ENCODE measurements at regions not wholly inside any gene's neighbourhood (a gene's known extent, or its start where the extent isn't known, plus 50 kb on each side); places are given as distances from the start of the nearest gene placed in this dataset.

DNA sequence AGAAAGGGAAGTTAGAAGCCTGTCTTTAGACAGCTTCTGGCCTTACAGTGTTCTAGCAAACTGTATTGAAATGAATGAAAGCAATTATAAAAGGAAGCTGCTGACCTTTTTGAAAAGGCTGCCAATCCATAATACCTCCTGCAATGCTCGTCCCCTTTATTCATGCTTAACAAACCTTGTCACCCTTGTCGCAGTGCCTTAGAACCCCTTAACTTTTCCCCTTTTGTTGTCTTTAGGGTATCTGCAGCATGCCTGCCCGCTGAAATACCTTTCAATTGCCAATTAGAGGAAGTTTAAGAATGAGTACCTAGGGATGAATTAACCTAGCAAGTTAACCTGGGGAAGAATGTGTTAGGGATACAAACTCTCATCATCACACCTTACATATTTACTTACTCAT lies 731.2 kb downstream of the RERGL start:
- Histone ChIP-seq H3K9me2 (replicated peaks; ENCODE audit: insufficient read depth, low read length) (no peaks in the 10 kb centered on the region), H4K20me1 (ENCODE audit: insufficient read depth, low read length) (no peaks in the 10 kb centered on the region), H3K27ac (ENCODE audit: low read length) (no peak overlapping the region), H3K79me2 (ENCODE audit: low read length) (no peaks in the 10 kb centered on the region), H3K4me2 (ENCODE audit: low read depth, low read length) (no peak overlapping the region), H3K27me3 (replicated peaks; ENCODE audit: insufficient read depth, low read length) (no peaks in the 10 kb centered on the region), H3K9ac (ENCODE audit: low read length) (no peak overlapping the region), H3F3A (ENCODE audit: insufficient read depth, low read length) (no peaks in the 10 kb centered on the region), H3K9me3 (replicated peaks; ENCODE audit: insufficient read depth, low read length) (no peaks in the 10 kb centered on the region), H2AFZ (ENCODE audit: low read length) (no peak overlapping the region), H3K4me3 (ENCODE audit: low read length) (no peak overlapping the region), H3K4me1 (ENCODE audit: low read length) (no peaks in the 10 kb centered on the region), H3K36me3 (replicated peaks; ENCODE audit: insufficient read depth, low read length) (no peaks in the 10 kb centered on the region)
- DNase-seq: no peak
- TF ChIP-seq, protein P1, sequence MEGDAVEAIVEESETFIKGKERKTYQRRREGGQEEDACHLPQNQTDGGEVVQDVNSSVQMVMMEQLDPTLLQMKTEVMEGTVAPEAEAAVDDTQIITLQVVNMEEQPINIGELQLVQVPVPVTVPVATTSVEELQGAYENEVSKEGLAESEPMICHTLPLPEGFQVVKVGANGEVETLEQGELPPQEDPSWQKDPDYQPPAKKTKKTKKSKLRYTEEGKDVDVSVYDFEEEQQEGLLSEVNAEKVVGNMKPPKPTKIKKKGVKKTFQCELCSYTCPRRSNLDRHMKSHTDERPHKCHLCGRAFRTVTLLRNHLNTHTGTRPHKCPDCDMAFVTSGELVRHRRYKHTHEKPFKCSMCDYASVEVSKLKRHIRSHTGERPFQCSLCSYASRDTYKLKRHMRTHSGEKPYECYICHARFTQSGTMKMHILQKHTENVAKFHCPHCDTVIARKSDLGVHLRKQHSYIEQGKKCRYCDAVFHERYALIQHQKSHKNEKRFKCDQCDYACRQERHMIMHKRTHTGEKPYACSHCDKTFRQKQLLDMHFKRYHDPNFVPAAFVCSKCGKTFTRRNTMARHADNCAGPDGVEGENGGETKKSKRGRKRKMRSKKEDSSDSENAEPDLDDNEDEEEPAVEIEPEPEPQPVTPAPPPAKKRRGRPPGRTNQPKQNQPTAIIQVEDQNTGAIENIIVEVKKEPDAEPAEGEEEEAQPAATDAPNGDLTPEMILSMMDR (IDR thresholded peaks at IDR 0.05; ENCODE audit: low read length): no peak
- TF ChIP-seq EZH2phosphoT487 (IDR thresholded peaks at IDR 0.05; ENCODE audit: low read length): no peak
- TF ChIP-seq EZH2 (optimal IDR thresholded peaks at IDR 0.05; ENCODE audit: low read depth, low read length): no peak

DNA sequence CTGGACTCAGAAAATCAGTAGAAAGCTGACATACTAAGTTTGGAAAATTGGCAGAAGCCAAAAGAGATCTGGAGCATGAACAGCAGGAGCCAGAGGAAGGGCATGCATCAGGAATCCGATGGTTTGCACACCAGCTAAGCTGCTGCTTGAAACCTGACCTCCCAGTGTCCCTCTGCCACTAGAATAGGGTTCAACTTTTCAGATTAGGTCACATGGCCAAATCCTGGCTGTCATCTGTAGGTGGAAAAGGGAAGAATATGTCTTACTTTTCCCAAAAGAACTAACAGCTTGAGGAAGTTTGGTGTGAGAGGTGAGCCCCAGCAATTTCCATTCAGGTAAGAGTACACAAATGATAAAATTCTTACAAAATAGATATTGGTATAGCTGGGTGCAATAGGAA lies 732.6 kb downstream of the RERGL start:
- no peaks in the 10 kb centered on the region for H3K36me3 ChIP-seq (replicated peaks; ENCODE audit: insufficient read depth, low read length)
- no peak overlapping the region for H3K4me3 ChIP-seq (ENCODE audit: low read length)
- H3K27ac ChIP-seq (ENCODE audit: low read length): no peak overlapping the region
- no peaks in the 10 kb centered on the region for H3K9me3 ChIP-seq (replicated peaks; ENCODE audit: insufficient read depth, low read length)
- no peaks in the 10 kb centered on the region for H3K79me2 ChIP-seq (ENCODE audit: low read length)
- no peak overlapping the region for H3K9ac ChIP-seq (ENCODE audit: low read length)
- no peak for DNase-seq
- no peak overlapping the region for H2AFZ ChIP-seq (ENCODE audit: low read length)
- TF ChIP-seq EZH2 (optimal IDR thresholded peaks at IDR 0.05; ENCODE audit: low read depth, low read length) (no peak), EZH2phosphoT487 (IDR thresholded peaks at IDR 0.05; ENCODE audit: low read length) (no peak)
- TF ChIP-seq, protein P1 (IDR thresholded peaks at IDR 0.05; ENCODE audit: low read length): no peak
- no peaks in the 10 kb centered on the region for H3F3A ChIP-seq (ENCODE audit: insufficient read depth, low read length)
- H3K27me3 ChIP-seq (replicated peaks; ENCODE audit: insufficient read depth, low read length): no peaks in the 10 kb centered on the region
- no peaks in the 10 kb centered on the region for H4K20me1 ChIP-seq (ENCODE audit: insufficient read depth, low read length)
- no peaks in the 10 kb centered on the region for H3K9me2 ChIP-seq (replicated peaks; ENCODE audit: insufficient read depth, low read length)
- H3K4me2 ChIP-seq (ENCODE audit: low read depth, low read length): no peak overlapping the region
- H3K4me1 ChIP-seq (ENCODE audit: low read length): no peaks in the 10 kb centered on the region

DNA sequence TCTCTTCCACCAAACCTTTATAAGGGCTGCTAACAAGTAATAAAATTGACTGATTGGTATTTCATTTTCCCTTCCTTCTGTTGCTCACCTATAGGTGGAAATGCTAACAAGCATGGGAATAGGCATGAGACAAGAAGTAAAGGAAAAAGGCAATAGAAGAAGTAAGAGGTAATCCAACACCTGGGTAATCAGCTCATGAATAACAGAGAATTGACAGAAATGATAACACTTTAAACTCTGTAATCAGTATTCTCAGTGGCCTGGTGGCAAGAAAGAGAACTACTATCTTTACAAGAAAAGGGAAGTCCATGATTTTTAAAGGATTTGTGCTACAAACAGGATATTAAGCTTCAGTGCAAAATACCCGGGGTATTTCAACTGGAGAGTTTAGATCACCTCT lies 737.8 kb downstream of the RERGL start:
- H3K4me3 ChIP-seq (ENCODE audit: low read length): no peak overlapping the region
- H3K9me2 ChIP-seq (replicated peaks; ENCODE audit: insufficient read depth, low read length): no peaks in the 10 kb centered on the region

More for the DNA sequence above, 737.8 kb downstream of the RERGL start:
- Histone ChIP-seq H3K36me3 (replicated peaks; ENCODE audit: insufficient read depth, low read length) (no peaks in the 10 kb centered on the region), H3K27ac (ENCODE audit: low read length) (no peak overlapping the region), H3K4me1 (ENCODE audit: low read length) (no peaks in the 10 kb centered on the region), H2AFZ (ENCODE audit: low read length) (no peak overlapping the region), H3K4me2 (ENCODE audit: low read depth, low read length) (no peak overlapping the region), H3K9ac (ENCODE audit: low read length) (no peak overlapping the region), H3K79me2 (ENCODE audit: low read length) (no peaks in the 10 kb centered on the region), H4K20me1 (ENCODE audit: insufficient read depth, low read length) (no peaks in the 10 kb centered on the region), H3F3A (ENCODE audit: insufficient read depth, low read length) (no peaks in the 10 kb centered on the region), H3K27me3 (replicated peaks; ENCODE audit: insufficient read depth, low read length) (no peaks in the 10 kb centered on the region), H3K9me3 (replicated peaks; ENCODE audit: insufficient read depth, low read length) (no peaks in the 10 kb centered on the region)
- TF ChIP-seq EZH2phosphoT487 (IDR thresholded peaks at IDR 0.05; ENCODE audit: low read length) (no peak), EZH2 (optimal IDR thresholded peaks at IDR 0.05; ENCODE audit: low read depth, low read length) (no peak)
- TF ChIP-seq, protein P1 (IDR thresholded peaks at IDR 0.05; ENCODE audit: low read length): no peak
- no peak for DNase-seq

Measured in MM.1S (cell line).